Fibroblast of skin of abdomen (primary cell): ENCODE measurements at regions not wholly inside any gene's neighbourhood (a gene's known extent, or its start where the extent isn't known, plus 50 kb on each side); places are given as distances from the start of the nearest gene placed in this dataset.

Experiments
- DNase-seq: peaks from one replicate; pipeline ENCODE4 v3.0.0-alpha.2; 2013

- DNase-seq, result no peak
Measured at GRCh38 chr3:117920253-117920898, 1114.3 kb downstream of the IGSF11 start.

GRCh38 chr3:117921411-117921810, 1113.2 kb downstream of the IGSF11 start:
- no peak for DNase-seq

- no peak for DNase-seq
Measured at GRCh38 chr3:117922039-117922438, 1112.6 kb downstream of the IGSF11 start.

GRCh38 chr3:117926819-117927218, 1107.8 kb downstream of the IGSF11 start:
- no peak for DNase-seq

- no peak for DNase-seq
Measured at GRCh38 chr3:117927825-117928224, 1106.8 kb downstream of the IGSF11 start.

- no peak for DNase-seq
Measured at GRCh38 chr3:117928836-117929235, 1105.8 kb downstream of the IGSF11 start.

GRCh38 chr3:117932441-117932840, 1102.2 kb downstream of the IGSF11 start:
- DNase-seq, result no peak

- DNase-seq, result no peak
Measured at GRCh38 chr3:117936159-117936558, 1098.5 kb downstream of the IGSF11 start.

- no peak for DNase-seq
Measured at GRCh38 chr3:117938974-117939373, 1095.7 kb downstream of the IGSF11 start.

GRCh38 chr3:117939425-117940027, 1095.1 kb downstream of the IGSF11 start:
- no peak for DNase-seq

- no peak for DNase-seq
Measured at GRCh38 chr3:117941015-117941414, 1093.6 kb downstream of the IGSF11 start.

- no peak for DNase-seq
Measured at GRCh38 chr3:117941756-117942155, 1092.9 kb downstream of the IGSF11 start.

- DNase-seq, result no peak
Measured at GRCh38 chr3:117954131-117954530, 1080.5 kb downstream of the IGSF11 start.

- DNase-seq, result peak; percentile 1
Measured at GRCh38 chr3:117955196-117955595, 1079.5 kb downstream of the IGSF11 start.

GRCh38 chr3:117958027-117958426, 1076.6 kb downstream of the IGSF11 start:
- no peak for DNase-seq

GRCh38 chr3:117962750-117963149, 1071.9 kb downstream of the IGSF11 start:
- peak; percentile 36 for DNase-seq

- DNase-seq, result no peak
Measured at GRCh38 chr3:117963858-117964257, 1070.8 kb downstream of the IGSF11 start.

- no peak for DNase-seq
Measured at GRCh38 chr3:117964814-117965213, 1069.8 kb downstream of the IGSF11 start.

- DNase-seq, result no peak
Measured at GRCh38 chr3:117977504-117978228, 1057.0 kb downstream of the IGSF11 start.

GRCh38 chr3:117979466-117979865, 1055.2 kb downstream of the IGSF11 start:
- DNase-seq, result no peak

- no peak for DNase-seq
Measured at GRCh38 chr3:117987256-117987655, 1047.4 kb downstream of the IGSF11 start.

- DNase-seq, result no peak
Measured at GRCh38 chr3:117989982-117990381, 1044.7 kb downstream of the IGSF11 start.

- DNase-seq, result no peak
Measured at GRCh38 chr3:117990627-117991026, 1044.0 kb downstream of the IGSF11 start.
